ELR (cell line): ENCODE measurements at regions not wholly inside any gene's neighbourhood (a gene's known extent, or its start where the extent isn't known, plus 50 kb on each side); places are given as distances from the start of the nearest gene placed in this dataset.
A peak's percentile ranks its signal among the peaks of the same experiment; 100 is the strongest.

Source experiments
- DNase-seq: peaks from one replicate; pipeline ENCODE4 v3.0.0-alpha.2; 2015; ENCODE audit warnings: low read depth

DNA sequence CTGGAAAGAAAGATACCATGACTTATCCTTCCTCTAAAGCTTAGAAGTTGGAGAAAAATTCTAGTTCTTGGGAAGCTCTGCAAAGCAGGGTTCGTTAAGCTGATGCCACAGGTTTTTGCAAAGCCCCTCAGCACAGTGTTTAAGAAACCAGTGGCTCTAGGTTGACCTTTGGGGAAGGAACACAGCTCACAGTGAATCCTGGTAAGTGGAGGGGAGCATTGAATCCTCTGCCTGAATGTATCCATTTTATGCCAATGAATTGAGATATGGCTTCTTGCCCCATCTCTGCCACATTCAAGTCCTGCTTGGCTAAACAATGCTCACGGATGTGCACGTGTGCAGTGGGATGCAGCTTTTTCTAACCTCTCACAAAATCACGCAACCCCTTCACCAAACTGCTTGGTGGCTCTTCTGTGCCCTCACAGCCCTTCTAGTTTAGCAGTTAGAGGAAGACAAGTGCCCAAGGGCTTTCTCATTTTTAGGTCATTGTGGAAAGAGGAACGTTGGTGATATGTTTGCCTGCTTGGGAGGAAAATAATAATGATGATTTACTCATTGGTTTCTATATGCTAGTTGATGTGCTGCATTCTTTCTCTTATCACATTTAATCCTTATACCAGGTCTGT, 111.3 kb downstream of the DAD1 start:
- no peak for DNase-seq

DNA sequence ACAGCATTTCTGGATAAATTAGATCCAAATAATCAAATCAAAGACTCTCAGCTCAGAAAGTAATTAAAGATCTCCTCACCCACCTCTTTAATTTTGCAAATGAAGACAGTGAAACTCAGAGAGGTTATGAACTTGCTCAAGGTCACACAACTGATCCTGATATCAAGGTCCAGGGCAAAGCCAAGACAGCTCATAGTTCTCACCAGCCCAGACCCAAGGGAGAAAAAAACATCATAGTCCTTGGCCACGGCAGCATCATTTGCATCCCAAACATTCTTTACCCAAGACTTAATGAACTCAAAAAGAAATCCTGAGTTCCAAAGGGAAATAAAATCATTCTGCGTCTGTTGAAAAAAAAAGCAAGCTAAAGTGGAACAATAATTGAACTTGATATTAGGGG, 112.1 kb downstream of the DAD1 start:
- DNase-seq, result no peak

GRCh38 chr14:22476005-22476751, 112.8 kb downstream of the DAD1 start:
- no peak for DNase-seq

DNA sequence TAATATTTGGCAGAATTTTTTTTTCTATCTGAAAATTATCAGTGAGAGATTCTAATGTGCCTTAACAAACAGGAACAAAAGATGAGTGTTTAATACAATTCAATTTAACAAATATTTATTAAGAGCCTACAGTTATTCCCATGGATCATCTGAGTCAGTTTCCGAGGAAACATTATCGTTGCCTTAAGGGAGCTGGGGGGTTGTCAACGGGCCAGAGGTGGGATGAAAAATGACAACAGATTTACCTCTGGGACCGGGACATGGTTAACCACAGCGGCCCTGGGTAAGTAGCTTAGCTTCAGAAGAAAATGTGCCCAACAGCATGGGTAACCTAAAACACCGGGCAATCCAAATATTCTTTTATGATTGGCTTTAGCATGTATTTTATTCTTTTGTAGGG, 113.6 kb downstream of the DAD1 start:
- DNase-seq, result no peak

DNA sequence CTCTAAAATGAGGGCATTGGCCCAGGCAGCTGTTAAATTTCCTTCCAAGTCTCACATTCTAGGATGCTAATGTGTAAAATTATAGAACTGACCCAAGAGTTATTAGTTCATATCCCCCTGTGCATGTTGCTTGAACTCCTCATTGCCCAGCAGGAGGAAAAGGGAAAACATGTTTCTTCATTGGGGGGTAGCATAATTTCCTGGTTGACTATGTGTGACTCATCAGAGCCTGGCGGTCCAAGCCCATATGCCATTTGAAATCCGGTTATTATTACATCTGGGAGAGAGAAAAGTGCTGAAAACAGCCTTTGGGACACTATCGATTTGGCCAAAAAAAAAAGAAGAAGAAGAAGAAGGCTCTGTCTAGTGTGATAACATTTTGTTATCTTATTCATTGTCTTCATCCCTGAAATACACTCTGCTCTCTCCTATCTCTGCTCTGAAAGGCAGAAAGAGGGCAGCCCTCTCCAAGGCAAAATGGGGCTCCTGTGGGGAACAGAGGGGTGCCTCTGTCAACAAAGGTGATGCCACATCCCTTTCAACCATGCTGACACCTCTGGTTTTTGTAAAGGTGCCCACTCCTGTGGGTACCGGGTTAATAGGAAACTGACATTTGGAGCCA, 114.2 kb downstream of the DAD1 start:
- DNase-seq, result peak; percentile 58

GRCh38 chr14:22472935-22473854, 115.8 kb downstream of the DAD1 start:
- peak; percentile 57 for DNase-seq

DNA sequence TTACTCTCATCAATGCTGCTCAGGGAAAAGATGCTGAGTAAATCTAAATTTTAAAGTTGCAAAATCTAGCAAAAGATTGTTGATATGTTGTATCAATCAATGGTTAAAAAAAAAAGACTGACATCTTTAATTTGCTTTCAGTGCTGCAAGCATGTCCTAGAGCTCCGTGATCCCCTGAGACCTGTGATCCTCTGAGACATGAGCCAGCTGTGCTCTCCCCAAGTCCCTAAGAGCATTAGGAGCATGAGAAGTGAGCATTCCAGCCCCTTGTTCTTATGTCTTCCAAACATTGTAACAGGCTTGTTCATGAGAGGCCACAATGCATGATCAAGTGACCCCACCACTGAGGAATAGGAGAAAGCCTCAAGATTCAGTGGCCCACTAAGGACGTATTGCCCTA, 116.6 kb downstream of the DAD1 start:
- DNase-seq, result no peak

DNA sequence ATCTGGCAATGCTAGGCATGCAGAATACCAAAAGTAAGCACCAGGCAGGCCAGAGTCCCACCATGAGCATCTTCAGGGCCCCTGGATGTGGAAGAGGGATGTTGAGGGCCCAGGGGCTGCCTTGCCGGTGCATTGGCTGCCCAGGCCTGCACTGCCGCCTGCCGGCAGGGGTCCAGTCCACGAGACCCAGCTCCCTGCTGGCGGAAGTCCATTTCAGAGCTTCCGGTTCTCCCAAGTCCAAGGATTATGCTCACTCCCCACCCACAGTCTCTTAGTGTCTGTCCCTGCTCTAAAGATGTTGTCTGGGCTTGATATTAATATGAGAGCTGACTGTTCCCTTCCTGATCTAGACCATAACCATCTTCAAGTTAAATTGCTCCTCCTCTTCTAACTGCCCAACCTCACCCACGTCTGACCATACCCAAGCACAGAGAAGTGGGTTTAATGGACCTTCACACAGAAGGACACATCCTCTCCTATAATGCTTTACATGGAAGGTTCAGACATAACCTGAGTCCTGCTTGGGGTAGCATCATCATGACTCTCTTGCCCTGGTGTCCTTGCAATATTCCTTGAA, 117.4 kb downstream of the DAD1 start:
- peak; percentile 38 for DNase-seq

DNA sequence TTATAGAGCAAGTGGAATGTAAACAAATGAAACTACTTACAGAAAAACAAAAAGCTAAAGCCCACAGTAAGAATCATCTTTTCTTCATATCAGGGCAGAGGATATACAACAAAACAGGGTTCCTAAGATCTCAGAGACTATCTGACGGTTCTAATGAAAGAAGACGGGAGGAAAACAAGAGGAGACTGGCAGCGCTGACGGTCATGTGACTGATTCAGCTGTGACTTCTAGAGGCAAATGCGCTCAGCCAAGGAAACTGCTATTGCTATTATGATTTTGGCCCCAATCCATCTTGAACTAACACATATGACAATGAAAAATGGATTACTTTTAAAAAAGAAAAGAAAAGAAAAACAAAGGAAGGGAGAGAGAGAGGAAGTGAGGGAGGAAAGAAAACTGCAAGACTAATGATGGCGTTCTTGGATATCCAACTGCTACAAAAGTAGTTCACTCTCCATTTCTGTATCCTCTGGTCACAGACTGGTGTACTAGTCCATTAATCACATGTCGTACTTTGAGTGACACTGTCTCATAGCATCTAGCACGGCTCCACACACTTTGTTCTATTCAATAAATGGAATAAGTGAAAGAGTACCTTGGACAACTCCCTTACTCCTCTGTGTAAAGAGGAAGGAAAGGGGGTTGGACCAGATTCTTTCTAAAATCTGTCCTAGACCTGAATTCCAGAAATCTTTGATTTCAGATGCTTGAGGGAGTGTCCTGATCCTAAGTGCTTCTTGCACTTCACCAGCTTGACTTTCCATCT, 119.3 kb downstream of the DAD1 start:
- DNase-seq, result no peak

GRCh38 chr14:22468830-22469229, 120.2 kb downstream of the DAD1 start:
- DNase-seq, result no peak

- DNase-seq, result peak; percentile 72
These were observed 122.5 kb downstream of the DAD1 start for GRCh38 chr14:22466491-22466890.

- DNase-seq, result peak; percentile 25
These were observed 123.7 kb downstream of the DAD1 start for GRCh38 chr14:22465201-22465840.

GRCh38 chr14:22464422-22465142, 124.4 kb downstream of the DAD1 start:
- DNase-seq, result no peak

- DNase-seq, result no peak
These were observed 125.3 kb downstream of the DAD1 start for GRCh38 chr14:22463763-22464173.

- no peak for DNase-seq
These were observed 126.1 kb downstream of the DAD1 start for GRCh38 chr14:22462923-22463322.

GRCh38 chr14:22460461-22461195, 128.4 kb downstream of the DAD1 start:
- no peak for DNase-seq

DNA sequence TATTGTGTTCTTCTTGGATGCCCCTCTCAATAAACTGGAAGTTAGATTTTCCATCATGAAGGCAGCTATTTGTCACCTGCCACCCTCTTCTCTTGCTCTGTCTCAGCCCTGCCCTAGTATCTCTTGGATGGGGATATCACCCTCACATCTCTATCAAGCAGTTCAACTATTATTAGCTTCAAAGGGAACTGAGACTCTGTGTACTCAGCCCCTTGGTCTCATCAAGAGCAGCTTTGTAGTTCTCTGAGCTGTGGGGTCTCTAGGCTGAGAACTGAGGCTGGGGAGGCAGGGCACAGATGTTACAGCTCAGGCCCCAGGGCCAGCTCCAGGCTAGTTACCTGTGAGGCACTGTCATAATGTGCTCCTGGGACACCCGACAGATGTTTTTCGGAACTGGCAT, 130.3 kb downstream of the DAD1 start:
- DNase-seq, result no peak

- DNase-seq, result no peak
These were observed 131.9 kb downstream of the DAD1 start for GRCh38 chr14:22456998-22457594.

DNA sequence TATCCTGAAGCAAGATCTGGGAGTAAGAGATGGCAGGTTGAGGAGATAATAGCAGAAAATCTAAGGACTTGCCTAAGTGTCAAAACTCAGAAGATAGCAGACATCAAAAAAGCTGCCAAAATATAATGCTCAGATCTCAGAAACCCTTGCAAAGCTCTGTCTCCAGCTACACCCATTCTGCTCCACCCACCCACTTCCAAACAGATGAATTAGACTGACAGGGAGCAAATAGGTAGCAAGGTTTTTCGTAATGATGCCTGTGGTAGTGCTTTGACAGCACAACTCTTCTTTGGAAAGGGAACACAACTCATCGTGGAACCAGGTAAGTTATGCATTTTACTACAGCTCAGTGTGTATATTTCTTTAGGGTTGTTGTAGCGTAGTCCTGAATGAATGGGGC, 132.6 kb downstream of the DAD1 start:
- DNase-seq, result no peak
